Adipose tissue (tissue), 3 donors: ENCODE measurements at regions not wholly inside any gene's neighbourhood (a gene's known extent, or its start where the extent isn't known, plus 50 kb on each side); places are given as distances from the start of the nearest gene placed in this dataset.

Source experiments
- H3K27ac ChIP-seq: one replicate; pipeline ENCODE4 v1.5.1; 2013; ENCODE audit warnings: low read depth, low read length
- WGBS, 3 donors: extraction: QIAGEN DNeasy Blood & Tissue Kit; methylation state at CpG; one replicate each; pipeline ENCODE4 v1.1.7; 2013; 5-methylcytosine and 5-hydroxymethylcytosine counted together
- donor health status: healthy with polysubstance abuse.
- donor health status: Bipolar disorder and iron deficiency.
- donor health status: healthy.

GRCh38 chr3:106610362-106610959 lies 741.6 kb upstream of the CBLB start:
- WGBS, 3 donors, result 46 to 76% (median 70%) methylated on average over 2 of the region's 2 CpGs
- H3K27ac ChIP-seq, result no peak overlapping the region

- no peak overlapping the region for H3K27ac ChIP-seq
- 75 to 97% (median 93%) methylated on average over 1 of the region's 1 CpG for WGBS, 3 donors
Measured at GRCh38 chr3:106611116-106611515, 742.3 kb upstream of the CBLB start.

GRCh38 chr3:106611841-106612240 lies 743.0 kb upstream of the CBLB start:
- no peak overlapping the region for H3K27ac ChIP-seq

GRCh38 chr3:106616556-106616955 lies 747.7 kb upstream of the CBLB start:
- 63 to 81% (median 77%) methylated on average over 3 of the region's 3 CpGs for WGBS, 3 donors
- no peak overlapping the region for H3K27ac ChIP-seq

GRCh38 chr3:106617276-106617675 lies 748.5 kb upstream of the CBLB start:
- no peak overlapping the region for H3K27ac ChIP-seq
- 66 to 80% (median 79%) methylated on average over 2 of the region's 2 CpGs for WGBS, 3 donors

- WGBS, 3 donors, result 90 to 97% (median 90%) methylated on average over 1 of the region's 1 CpG
- H3K27ac ChIP-seq, result no peak overlapping the region
Measured at GRCh38 chr3:106620646-106621045, 751.8 kb upstream of the CBLB start.

GRCh38 chr3:106624154-106624553 lies 753.1 kb upstream of the CCDC54 start:
- 71 to 93% (median 90%) methylated on average over 1 of the region's 1 CpG for WGBS, 3 donors
- no peak overlapping the region for H3K27ac ChIP-seq

- H3K27ac ChIP-seq, result no peak overlapping the region
Measured at GRCh38 chr3:106628407-106628806, 748.8 kb upstream of the CCDC54 start.

- 22 to 55% (median 29%) methylated on average over 2 of the region's 2 CpGs for WGBS, 3 donors
- H3K27ac ChIP-seq, result no peak overlapping the region
Measured at GRCh38 chr3:106629215-106629832, 747.9 kb upstream of the CCDC54 start.

GRCh38 chr3:106631373-106632108 lies 745.7 kb upstream of the CCDC54 start:
- WGBS, 3 donors, result 77 to 90% (median 89%) methylated on average over 11 of the region's 11 CpGs
- no peak overlapping the region for H3K27ac ChIP-seq

- WGBS, 3 donors, result 47 to 56% (median 54%) methylated on average over 3 of the region's 3 CpGs
- no peak overlapping the region for H3K27ac ChIP-seq
Measured at GRCh38 chr3:106635271-106635670, 742.0 kb upstream of the CCDC54 start.

GRCh38 chr3:106635826-106636225 lies 741.4 kb upstream of the CCDC54 start:
- WGBS, 3 donors, result 57 to 80% (median 78%) methylated on average over 3 of the region's 3 CpGs
- no peak overlapping the region for H3K27ac ChIP-seq

GRCh38 chr3:106640353-106640752 lies 736.9 kb upstream of the CCDC54 start:
- no peak overlapping the region for H3K27ac ChIP-seq
- WGBS, 3 donors, result 76 to 88% (median 80%) methylated on average over 1 of the region's 1 CpG

- no peak overlapping the region for H3K27ac ChIP-seq
Measured at GRCh38 chr3:106642161-106642560, 735.1 kb upstream of the CCDC54 start.

GRCh38 chr3:106643684-106644161 lies 733.5 kb upstream of the CCDC54 start:
- 96 to 98% (median 97%) methylated on average over 29 to 33 of the region's 33 CpGs for WGBS, 3 donors
- H3K27ac ChIP-seq, result no peak overlapping the region

GRCh38 chr3:106673926-106674569 lies 703.2 kb upstream of the CCDC54 start:
- H3K27ac ChIP-seq, result no peak overlapping the region
- 57 to 66% (median 59%) methylated on average over 2 of the region's 2 CpGs for WGBS, 3 donors

GRCh38 chr3:106675451-106675850 lies 701.8 kb upstream of the CCDC54 start:
- no peak overlapping the region for H3K27ac ChIP-seq
- WGBS, 3 donors, result 68 to 87% (median 70%) methylated on average over 2 of the region's 2 CpGs

- 80 to 89% (median 85%) methylated on average over 12 of the region's 12 CpGs for WGBS, 3 donors
- no peak overlapping the region for H3K27ac ChIP-seq
Measured at GRCh38 chr3:106678657-106679390, 698.4 kb upstream of the CCDC54 start.
